HG03439 (cell line): ENCODE measurements at regions not wholly inside any gene's neighbourhood (a gene's known extent, or its start where the extent isn't known, plus 50 kb on each side); places are given as distances from the start of the nearest gene placed in this dataset.
"Not testable (repeated sequence)": the region's sequence is repeated elsewhere in the genome, so short reads cannot be mapped to it uniquely, and the experiment has no call there.

Experiments
- ATAC-seq: cut with Tn5 transposase; IDR thresholded peaks from one replicate; pipeline ENCODE4 v1.9.1; 2021; ENCODE audit warnings: mild to moderate bottlenecking, moderate library complexity; ENCODE audit not compliant: unreplicated experiment

DNA sequence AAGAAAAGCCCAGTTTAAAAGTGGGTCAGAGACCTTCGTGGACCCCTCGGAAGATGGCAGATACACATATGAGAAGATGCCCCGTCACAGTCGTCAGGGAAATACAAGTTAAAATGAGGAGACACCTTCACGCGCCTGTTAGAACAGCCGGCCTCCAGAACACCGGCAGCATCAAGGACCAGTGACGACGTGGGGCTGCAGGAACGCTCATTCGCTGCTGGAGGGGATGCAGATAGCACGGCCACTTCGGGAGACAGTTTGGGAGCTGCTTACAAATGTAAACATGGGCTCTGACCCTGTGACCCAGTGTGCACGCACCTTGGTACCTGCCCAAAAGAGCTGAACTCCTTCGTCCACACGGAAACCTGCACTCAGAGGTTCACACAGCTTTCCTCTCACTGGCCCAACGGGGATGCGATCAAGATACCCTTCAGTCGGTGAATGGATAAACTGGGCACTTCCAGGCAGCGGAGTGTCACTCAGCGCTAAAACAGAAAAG lies 83.7 kb upstream of the CTDP1 start:
- ATAC-seq = no peak

GRCh38 chr18:79596446-79597175 lies 83.0 kb upstream of the CTDP1 start:
- no peak for ATAC-seq

DNA sequence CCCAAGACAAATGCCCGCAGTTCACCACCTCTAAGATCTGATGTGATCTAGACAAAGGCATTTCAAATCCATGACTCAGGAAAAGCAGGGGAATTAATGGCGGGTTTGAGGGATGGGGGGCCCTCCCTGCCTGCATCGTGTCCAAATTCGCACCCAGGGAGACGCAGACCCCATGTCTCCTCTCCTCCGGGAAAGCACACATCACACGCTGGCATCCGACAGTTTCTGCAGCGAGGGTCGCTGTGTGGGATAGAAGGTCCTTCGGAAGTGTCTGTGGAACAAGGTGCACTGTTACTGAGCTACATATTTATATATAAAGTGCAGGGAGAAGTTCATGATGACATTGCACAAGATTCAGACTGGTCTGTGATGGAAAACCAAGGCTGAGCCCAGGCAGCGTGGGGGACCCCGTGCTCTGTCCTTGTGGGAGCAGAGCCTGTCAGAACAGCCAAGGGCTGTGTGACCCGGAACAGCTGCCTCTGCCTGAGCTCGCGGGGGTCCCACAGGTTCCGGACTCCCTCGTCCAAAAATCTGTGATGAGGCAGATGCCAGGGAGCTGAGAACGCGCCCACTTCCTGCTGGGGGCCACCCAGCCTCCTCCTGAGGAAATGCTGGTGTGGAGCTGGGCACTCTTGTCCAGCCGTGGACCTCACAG lies 82.3 kb upstream of the CTDP1 start:
- no peak for ATAC-seq

GRCh38 chr18:79597831-79598632 lies 81.6 kb upstream of the CTDP1 start:
- no peak for ATAC-seq

DNA sequence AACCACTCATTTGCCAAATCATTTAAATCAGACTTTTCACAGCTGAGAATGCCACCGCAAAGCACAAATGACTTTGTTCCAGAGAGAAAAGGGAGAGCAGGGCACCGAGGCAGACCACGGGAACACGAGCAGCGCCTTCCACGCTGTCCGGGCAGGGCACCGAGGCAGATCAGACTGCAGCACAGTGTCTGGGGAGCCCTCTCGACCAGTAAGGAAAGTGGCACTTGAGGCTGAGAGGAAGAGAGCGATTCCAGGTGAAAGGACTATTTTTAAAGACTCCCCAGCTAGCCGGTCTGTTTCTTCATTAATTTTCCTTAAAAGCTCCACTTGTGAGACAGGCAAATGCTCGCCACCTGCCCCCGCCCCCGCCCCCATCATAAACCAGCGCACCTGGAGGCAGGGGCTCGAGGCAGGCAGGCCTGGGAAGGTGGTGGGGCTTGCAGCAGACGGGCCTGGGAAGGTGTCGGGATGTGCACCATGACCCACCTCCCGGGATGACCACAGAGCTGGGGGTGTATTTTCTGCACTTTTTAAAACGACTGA lies 80.9 kb upstream of the CTDP1 start:
- ATAC-seq = no peak

- ATAC-seq = no peak
Observed at GRCh38 chr18:79599441-79599931, 80.1 kb upstream of the CTDP1 start.

DNA sequence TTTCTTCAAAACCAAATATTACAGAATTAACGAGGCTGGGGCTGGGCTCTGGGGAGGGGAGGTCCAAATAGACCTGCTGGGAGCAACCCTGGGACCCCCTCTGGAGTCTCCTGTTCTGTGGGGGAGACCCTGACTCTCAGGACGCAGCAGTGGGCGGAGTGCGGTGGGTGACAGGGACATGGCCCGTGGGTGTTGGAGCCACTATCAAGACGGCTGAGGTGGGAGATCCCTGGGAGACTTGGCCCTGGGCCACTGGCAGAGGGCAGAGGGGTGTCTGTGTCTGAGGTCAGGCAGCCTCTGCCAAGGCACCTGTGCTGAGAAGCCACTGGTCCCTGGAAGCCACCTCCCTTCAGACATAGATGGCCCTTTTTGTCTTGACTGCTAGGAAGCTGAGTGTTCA lies 79.5 kb upstream of the CTDP1 start:
- ATAC-seq = no peak

- ATAC-seq = no peak
Observed at GRCh38 chr18:79600596-79600995, 79.0 kb upstream of the CTDP1 start.

- ATAC-seq = no peak
Observed at GRCh38 chr18:79601234-79601633, 78.4 kb upstream of the CTDP1 start.

DNA sequence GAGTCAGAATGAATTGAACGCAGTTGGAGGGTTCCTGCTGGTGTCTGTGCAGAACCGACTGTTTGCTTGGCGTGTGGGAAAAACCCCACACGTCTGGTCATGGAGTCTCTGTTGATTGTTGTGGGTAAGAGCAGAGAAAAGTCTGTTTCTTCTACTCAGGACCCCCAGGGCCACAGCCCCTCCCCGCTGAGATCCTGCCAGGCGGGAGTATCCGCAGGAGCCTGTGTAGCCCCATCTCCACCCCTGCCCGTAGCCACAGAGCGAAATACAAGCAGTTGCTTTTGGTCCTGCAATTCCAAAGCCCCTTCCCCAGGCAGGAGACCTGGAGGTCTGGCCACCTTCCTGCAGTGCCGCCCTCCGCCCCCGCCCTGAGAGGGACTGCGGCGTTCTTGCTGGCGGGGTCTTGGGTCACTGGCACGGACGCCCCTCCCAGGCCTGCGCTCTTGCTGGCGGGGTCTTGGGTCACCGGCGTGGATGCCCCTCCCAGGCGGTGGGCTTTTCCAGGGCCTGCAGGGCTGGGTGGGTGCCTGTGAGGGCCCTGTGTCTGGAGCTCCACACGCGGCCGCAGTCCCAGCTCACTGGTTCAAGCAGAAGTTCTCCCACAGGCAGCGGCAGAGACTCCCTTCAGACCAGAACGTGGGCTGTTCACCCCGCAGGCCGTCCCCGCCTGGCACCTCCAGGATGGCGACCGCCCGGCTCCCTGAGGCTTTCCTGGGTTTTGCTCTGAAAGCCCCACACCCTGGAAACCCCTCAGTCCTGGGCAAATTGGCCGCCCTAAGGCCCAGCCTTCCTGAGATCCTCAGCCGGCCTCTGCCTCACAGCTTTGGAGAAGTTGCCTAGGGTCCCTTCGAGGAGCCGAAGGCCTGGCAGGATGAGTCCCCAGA lies 76.0 kb upstream of the CTDP1 start:
- ATAC-seq = no peak

DNA sequence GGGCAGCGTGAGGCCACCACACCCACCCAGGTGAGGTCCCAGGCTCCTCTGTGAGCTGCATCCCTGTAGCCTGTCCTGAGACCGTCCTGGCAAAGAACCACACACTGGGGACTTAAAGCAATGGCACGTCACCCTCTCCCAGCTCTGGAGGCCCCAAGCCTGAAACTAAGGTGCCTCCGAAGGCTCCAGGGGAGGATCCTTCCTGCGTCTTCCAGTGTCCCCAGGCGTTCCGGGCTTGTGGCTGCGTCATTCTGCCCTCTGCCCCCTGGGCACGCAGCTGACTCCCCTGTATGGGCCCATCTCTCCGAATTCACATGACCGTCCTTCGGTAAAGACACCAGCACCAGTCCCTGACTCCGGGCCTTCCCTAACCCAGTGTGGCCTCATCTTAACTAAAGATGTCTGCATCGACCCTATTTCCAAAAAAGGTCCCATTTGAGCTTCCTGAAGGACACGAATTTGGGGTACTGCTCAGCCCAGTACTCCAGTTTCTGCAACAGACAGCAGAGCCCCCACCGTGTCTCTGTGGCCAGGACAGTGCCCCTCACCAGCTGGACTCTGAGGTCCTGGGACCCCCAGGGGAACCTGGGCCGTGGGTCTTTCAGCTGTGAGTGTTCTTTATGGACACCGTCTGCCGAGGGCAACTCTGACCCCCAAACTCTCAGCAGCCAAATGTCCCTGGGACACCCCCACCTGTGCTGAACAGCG lies 75.2 kb upstream of the CTDP1 start:
- ATAC-seq = no peak

DNA sequence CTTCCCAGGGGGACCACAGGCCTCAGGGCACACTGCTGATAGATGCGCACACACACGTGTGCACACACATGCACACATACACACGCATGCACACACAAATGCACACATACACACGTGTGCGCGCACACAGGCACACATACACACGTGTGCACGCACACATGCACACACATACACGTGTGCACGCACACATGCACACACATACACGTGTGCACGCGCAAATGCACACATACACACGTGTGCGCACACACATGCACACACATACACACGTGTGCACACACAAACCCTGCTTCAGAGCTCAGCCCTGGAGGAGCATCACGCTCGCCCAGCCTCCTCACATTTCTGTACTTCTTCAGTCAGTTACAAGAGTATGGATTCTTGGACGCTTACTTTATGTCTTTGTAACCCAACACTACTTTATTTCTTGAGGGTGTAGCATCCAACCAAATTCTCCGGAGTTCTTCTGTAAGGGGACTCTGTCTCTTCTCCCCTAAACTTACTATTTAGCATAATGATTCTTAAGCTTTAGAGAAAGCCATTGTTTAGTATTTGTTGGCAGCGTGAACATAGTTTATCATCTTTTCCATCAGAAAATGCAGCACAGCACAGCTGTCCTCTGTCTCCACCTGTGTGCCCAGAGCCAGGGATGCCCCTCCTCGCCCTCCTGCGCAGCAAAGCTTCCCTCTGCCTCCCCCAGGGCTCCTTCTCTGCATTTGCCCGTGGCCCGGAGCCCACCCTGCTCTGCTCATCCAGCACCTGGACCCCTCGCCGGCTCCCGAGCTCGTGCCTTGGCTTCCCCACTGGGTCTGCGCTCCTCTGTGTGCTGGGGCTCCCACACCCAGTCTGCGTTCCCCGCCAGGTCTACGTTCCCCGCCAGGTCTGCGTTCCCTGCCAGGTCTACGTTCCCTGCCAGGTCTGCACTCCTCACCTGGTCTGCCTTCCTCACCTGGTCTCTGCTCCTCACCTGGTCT lies 74.4 kb upstream of the CTDP1 start:
- no peak for ATAC-seq

DNA sequence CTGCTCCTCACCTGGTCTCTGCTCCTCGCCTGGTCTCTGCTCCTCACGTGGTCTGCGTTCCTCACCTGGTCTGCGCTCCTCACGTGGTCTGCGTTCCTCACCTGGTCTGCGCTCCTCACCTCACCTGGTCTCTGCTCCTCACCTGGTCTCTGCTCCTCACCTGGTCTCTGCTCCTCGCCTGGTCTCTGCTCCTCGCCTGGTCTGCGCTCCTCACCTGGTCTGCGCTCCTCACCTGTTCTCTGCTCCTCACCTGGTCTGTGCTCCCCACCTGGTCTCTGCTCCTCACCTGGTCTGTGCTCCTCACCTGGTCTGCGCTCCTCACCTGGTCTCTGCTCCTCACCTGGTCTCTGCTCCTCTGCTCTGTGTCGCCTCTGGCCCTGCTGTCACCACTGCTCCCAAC lies 73.5 kb upstream of the CTDP1 start:
- ATAC-seq = not testable (repeated sequence)

- no peak for ATAC-seq
Observed at GRCh38 chr18:79606621-79607331, 72.8 kb upstream of the CTDP1 start.

DNA sequence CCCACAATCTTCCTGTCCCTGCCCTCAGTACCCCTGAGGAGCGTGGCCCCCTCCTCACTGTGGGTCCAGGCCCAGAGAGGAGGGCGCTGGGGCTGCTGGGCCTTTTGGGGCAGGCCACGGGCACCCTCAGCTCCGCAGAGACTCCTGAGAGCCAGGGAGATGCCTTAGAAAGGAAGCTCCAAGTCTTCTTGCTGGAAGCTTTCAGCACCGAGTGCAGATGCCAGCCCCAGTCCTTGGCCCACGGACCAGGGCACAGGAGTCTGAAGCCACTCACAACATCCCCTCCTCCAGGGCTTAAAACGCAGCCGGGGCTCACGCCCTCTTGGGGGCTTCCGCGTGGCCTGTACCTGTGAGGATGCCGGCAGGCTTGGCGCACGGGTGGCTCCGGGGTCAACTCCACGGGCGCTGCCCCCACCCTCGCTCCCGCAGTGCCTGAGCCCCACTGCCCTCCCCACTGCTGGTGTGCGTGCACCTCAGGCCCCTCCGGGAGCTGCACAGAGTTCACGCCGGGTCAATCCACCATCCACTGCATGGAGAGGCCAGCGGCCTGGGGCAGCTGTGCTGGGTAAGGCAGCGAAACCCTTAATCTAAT lies 72.1 kb upstream of the CTDP1 start:
- ATAC-seq = no peak

DNA sequence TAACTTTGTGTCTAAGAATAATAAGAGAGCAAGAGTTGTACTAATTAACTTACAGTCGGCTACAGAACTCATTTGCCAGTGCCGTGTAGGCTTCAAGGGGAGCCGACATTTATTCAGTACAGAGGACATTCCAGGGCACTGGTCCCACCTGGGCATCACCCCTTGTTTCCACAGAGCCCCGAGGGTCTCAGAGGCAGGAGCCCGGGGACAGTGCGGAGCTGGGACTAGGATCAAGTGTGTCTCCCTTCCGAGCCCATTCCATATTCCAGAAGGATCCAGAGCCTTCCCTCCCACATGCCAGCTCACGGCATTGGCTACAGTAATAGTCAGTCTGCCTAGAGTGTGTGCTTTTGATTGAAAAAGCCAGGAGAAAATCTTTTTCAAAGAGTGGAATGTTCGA lies 71.5 kb upstream of the CTDP1 start:
- no peak for ATAC-seq

DNA sequence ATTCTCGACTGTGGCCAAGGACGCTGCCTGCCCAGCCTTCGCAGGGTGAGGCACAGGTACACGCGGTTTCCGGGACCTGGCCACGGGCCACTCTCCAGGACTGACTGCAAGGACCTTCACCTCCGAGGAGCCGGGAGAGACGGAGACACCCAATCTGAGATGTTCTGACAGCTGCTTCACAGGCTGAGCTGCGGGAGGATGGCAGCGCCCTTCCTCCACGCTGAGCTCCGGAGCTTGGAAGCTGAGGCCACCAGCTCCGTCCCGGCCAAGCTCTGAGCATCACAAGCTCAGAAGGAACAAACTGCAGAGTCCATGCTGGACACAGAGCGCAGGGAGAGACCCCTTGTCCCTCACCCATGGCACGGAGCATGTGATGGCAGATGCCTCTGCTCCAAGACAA lies 71.1 kb upstream of the CTDP1 start:
- ATAC-seq = no peak
